GM21723 (cell line): ENCODE measurements at regions not wholly inside any gene's neighbourhood (a gene's known extent, or its start where the extent isn't known, plus 50 kb on each side); places are given as distances from the start of the nearest gene placed in this dataset.
"Not testable (repeated sequence)": the region's sequence is repeated elsewhere in the genome, so short reads cannot be mapped to it uniquely, and the experiment has no call there.

Source experiments
- ATAC-seq: cut with Tn5 transposase; IDR thresholded peaks from one replicate; pipeline ENCODE4 v1.9.1; 2021; ENCODE audit warnings: mild to moderate bottlenecking, moderate library complexity; ENCODE audit not compliant: unreplicated experiment

DNA sequence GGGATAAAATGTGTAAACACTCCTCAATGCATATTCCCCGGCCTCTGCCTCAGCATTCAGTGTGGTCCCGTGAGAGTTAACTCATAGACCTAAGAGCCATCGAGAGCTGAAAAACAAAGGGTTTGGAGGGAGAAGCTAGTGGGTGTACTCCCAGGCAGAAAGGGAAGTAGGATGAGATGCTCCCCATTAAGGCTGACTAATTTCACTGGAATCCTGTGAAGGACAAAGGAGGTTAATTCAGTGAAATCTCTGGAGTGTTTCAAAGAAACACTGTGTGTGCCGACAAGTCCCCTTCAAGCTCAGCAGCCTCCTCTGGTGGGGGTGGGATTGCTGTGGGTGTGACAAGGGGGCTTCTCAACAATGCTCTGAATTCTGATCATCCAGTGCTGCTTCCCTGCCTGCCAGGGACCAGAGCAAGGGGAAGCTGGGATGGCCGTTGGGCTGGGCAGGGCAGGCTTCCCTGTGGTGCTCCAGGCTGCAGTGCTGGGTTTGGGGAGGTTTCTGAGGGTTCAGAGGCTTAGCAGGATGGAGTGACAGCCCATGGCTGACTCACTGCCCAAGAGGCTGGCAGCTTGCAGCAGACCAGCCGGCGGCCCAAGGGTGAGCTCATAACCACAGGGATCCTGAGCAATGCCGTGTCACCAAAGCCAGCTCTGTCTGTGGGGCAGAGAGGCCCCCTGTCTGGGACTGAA lies 61.4 kb upstream of the BMAL1 start:
- ATAC-seq, result no peak

DNA sequence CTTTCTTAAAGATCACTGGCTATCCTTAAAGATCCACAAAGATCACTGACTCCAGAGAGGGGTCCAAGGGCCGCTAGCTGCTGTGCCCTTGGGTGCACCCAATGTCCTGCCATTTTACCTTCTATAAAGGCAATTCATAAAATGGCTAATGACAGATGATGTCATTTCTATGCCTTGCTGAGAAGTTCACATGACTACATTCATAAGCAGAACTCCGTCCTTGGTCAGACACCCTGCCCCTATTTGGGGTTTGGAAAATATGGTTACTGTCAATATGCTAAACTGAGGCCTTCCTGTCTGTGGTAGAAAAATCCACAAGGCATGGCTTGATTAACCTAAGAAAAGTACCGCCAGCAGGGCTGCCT lies 60.9 kb upstream of the BMAL1 start:
- no peak for ATAC-seq

DNA sequence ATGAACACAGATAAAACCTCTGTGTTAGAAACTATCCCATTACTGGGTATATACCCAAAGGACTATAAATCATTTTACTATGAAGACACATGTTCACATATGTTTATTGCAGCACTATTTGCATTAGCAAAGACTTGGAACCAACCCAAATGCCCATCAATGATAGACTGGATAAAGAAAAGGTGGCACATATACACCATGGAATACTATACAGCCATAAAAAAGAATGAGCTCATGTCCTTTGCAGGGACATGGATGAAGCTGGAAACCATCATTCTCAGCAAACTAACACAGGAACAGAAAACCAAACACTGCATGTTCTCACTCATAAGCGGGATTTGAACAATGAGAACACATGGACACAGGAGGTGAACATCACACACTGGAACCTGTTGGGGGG lies 58.9 kb upstream of the BMAL1 start:
- ATAC-seq, result not testable (repeated sequence)

DNA sequence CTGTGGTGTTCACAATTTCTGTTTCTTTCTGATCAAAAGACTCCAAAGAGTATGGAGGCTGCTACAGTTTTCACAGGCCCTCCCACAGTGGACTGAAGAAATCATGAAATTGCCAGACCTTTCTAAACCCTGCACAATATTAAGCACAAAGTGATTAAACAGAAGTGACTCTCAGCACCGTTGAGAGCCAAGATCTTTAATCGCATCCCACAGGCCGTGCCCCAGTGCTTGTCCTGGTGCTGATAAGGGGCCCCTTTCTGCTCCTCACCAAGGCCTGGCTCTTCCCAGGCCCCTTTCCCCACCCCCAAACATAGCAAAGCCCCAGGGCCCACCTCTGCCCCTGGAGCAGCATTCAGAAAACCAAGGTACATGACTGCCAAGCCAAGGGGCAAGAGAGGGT lies 57.4 kb upstream of the BMAL1 start:
- no peak for ATAC-seq

DNA sequence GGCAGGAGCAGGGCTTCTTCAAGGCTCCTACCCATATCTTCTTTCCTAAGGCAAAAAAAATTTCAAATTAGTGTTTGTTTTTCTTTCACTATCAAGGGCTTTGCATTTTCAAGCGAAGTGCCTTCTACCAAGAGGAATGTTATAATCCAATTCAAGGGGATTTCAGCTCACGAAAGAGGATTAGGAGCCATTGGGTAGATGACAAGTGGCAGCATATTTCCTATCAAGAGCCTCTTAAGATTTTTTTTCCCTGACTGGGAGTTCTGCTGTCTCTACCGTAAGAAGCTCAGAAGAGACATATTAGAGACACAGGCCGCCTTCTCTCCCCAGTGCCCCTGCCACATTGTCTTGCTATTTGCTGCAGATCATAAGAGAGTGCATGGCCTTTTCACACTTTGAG lies 55.9 kb upstream of the BMAL1 start:
- ATAC-seq, result no peak

DNA sequence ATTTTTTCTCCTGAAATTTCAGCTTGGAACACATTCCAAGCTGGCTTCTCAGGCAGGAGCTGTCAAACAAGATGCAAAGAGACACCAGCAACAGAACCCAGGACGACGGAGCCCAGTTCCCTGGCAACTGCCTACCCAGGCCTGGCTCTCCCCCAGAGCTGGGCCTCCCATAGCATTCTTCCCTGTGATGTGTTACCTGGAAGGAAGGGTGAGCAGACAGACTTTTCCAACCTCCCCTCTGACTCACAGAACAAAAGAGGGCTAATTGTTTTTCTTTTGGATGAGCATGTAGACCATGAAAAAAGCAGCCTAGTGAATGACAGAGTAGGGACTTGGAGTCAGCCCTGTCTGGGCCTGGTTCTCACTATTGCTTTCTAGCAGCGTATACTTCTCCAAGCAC lies 55.3 kb upstream of the BMAL1 start:
- no peak for ATAC-seq

DNA sequence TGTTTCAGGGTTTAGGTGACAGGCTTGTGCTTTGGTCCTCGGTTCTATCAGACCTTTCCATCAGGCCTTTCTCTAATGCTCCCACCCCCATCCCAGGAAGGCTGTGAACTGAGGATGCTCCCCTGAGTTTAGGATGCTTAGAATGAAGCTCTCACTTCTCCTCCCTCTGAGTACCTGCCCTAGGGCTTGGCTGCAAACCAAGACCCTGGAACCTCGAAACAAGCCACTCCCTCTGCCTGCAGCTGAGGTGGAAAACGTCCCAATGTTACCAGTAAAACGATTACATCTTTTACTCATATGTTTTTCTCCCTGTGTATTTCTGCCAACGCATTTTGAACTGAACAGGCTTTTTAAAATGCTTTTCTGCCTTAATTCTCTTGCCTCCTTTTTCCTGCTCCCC lies 54.5 kb upstream of the BMAL1 start:
- ATAC-seq, result no peak

DNA sequence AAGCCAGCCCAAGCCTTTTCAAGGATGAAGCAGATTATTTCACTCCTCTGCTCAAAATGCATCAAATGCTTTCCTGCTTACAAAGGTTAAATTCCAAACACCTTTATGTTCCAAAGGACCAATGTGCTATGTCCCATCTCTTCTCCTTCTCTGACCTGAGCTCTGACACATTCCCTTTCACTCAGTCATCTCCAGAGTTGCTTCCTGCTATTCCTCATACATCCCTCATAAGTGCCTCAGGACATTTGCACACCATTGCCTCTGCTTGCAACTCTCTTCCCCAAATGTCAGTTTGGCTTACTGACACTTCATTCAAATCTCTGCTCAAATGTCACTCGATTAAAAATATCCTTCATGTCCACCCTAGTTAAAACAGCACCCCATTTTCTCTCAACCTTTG lies 53.3 kb upstream of the BMAL1 start:
- no peak for ATAC-seq

DNA sequence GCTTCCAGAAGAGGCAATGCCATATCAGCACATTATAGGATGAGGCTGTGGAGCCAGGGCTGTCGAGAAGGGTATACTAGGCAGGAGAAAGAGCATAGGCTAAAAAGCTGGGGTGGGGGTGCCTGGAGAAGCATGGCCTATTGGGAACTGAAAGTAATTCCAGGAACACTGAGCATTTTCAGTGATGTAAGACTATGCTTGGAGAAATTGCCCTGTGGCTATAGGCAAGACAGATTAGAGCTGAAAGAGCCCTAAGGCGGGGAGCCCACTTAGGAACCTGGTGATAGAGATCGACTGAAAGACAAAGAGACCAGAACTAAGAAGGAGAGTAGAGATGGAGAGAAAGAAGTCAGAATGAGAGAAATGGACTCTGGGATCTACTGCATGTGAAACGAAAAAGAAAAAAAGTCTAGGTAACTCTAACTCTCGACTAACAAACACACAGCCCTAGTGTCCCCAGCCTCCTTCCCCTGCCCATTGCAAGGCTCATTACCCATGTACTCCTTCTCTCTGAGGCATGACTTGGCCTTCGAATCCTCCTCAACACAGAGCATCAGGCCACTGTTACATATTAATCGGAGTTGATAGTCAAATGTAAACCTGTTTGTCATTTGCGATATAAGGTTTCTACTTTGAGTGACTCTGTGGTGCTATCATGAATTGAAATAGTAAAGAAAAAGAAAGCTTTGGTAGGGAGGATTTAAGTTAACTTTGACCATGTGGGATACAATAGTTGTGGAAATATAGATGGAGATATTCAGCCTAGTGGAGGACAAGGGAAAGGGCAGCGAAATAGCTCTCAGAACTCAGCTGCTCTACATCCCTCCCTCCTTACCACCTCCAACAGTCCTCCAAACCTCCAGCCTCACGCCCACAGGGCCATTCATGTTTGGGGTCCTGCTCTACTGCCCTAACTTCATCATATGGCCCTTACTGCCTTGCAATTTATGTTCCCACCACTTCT lies 52.3 kb upstream of the BMAL1 start:
- no peak for ATAC-seq

DNA sequence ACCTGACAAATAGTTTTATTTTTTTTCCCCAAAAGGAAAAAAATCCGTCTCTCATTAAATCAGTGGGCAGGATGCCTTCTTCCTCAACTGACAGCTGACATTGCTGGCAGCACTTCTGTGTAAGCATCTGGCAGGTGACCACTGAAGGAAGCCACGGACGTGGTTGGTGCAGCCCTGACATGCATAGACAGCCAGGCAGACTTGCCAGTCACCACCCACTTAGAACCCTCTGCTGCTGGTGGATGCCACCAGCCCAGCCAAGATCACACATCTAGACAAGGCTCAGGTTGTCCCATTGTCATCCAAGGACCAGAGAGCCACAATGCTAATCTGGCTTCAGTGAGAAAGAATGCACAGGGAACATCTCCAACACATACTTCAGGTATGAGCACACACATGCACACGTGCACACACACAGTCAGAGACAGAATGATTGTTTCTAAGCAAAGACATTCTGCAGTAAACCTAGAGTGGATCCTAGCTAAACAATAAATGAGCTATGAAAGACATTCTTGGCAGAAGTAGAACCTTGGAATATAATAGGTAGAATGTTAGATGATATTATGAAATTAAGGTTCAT lies 49.8 kb upstream of the BMAL1 start:
- no peak for ATAC-seq
